Osteoblast (primary cell): ENCODE measurements at regions not wholly inside any gene's neighbourhood (a gene's known extent, or its start where the extent isn't known, plus 50 kb on each side); places are given as distances from the start of the nearest gene placed in this dataset.

Experiments used
- DNase-seq: peaks from one replicate; pipeline ENCODE4 v3.0.0; 2011; ENCODE audit warnings: low spot score, mixed read lengths; ENCODE audit not compliant: insufficient read length; ENCODE audit errors: missing footprints
- H2AFZ ChIP-seq: 2 replicates; pipeline ENCODE4 v1.6.0; 2011; ENCODE audit warnings: mild to moderate bottlenecking, low read length
- H3K27ac ChIP-seq: 2 replicates; pipeline ENCODE4 v1.5.1; 2011; ENCODE audit warnings: mild to moderate bottlenecking, low read depth, low read length, moderate library complexity
- H3K27me3 ChIP-seq: 2 replicates; pipeline ENCODE4 v1.6.0; 2012; ENCODE audit warnings: mild to moderate bottlenecking, control low read depth, inconsistent platforms, low read length, moderate library complexity; ENCODE audit not compliant: insufficient read depth
- H3K36me3 ChIP-seq: 2 replicates; pipeline ENCODE4 v1.5.1; 2011; ENCODE audit warnings: mild to moderate bottlenecking, low read length, control low read depth, moderate library complexity; ENCODE audit not compliant: insufficient read depth
- H3K4me1 ChIP-seq: 2 replicates; pipeline ENCODE4 v1.5.1; 2011; ENCODE audit warnings: mild to moderate bottlenecking, low read length, control low read depth, moderate library complexity; ENCODE audit not compliant: insufficient read depth
- H3K4me2 ChIP-seq: 2 replicates; pipeline ENCODE4 v1.6.0; 2011; ENCODE audit warnings: mild to moderate bottlenecking, low read length; ENCODE audit not compliant: insufficient read depth
- H3K4me3 ChIP-seq: fragments of 200-600 bp; sonication (generic); 3 replicates; pipeline ENCODE4 v1.5.1; 2012; ENCODE audit warnings: mild to moderate bottlenecking, low read length, inconsistent platforms; ENCODE audit not compliant: insufficient read depth
- H3K79me2 ChIP-seq: 2 replicates; pipeline ENCODE4 v1.6.0; 2012; ENCODE audit warnings: mild to moderate bottlenecking, low read length, control low read depth, inconsistent platforms; ENCODE audit not compliant: insufficient read depth
- H3K9me3 ChIP-seq: 2 replicates; pipeline ENCODE4 v1.5.1; 2011; ENCODE audit warnings: low read depth, low read length, control low read depth
- H4K20me1 ChIP-seq: 2 replicates; pipeline ENCODE4 v1.6.0; 2012; ENCODE audit warnings: mild to moderate bottlenecking, low read length, control low read depth; ENCODE audit not compliant: insufficient read depth
- TF ChIP-seq, protein P1 (sequence below): IDR thresholded peaks from 2 replicates; pipeline ENCODE4 v1.5.1; 2011; ENCODE audit warnings: mild to moderate bottlenecking, low read depth, low read length, moderate library complexity; ENCODE audit errors: extremely low read depth

DNA sequence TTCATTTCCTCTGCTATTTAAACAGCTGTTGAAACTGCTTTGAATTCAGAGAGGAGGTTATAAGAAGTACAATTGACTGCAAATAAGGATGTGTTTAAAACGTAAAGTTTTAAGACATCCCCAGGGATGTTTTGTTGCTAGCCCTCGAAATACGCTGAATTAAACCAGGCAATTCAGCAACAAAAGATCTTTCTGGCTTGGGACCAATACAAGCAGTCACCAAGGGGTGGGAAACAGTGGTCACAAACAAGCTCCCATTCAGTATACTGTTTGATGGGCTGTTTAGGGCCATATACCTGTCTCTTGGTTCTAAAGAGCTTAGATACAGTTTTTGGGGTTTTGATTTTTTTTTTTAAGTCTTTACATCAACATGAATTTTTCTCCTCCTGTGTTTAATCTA is 446.3 kb upstream of the POT1 start:
- H3K4me2 ChIP-seq, result no peak overlapping the region
- no peaks in the 10 kb centered on the region for H4K20me1 ChIP-seq
- H2AFZ ChIP-seq, result no peak overlapping the region
- no peak overlapping the region for H3K4me3 ChIP-seq
- H3K36me3 ChIP-seq, result no peaks in the 10 kb centered on the region
- TF ChIP-seq, protein P1, sequence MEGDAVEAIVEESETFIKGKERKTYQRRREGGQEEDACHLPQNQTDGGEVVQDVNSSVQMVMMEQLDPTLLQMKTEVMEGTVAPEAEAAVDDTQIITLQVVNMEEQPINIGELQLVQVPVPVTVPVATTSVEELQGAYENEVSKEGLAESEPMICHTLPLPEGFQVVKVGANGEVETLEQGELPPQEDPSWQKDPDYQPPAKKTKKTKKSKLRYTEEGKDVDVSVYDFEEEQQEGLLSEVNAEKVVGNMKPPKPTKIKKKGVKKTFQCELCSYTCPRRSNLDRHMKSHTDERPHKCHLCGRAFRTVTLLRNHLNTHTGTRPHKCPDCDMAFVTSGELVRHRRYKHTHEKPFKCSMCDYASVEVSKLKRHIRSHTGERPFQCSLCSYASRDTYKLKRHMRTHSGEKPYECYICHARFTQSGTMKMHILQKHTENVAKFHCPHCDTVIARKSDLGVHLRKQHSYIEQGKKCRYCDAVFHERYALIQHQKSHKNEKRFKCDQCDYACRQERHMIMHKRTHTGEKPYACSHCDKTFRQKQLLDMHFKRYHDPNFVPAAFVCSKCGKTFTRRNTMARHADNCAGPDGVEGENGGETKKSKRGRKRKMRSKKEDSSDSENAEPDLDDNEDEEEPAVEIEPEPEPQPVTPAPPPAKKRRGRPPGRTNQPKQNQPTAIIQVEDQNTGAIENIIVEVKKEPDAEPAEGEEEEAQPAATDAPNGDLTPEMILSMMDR, result no peak
- H3K9me3 ChIP-seq, result no peaks in the 10 kb centered on the region
- H3K27me3 ChIP-seq, result no peaks in the 10 kb centered on the region
- H3K79me2 ChIP-seq, result no peaks in the 10 kb centered on the region
- no peaks in the 10 kb centered on the region for H3K4me1 ChIP-seq
- no peak for DNase-seq
- H3K27ac ChIP-seq, result no peak overlapping the region

DNA sequence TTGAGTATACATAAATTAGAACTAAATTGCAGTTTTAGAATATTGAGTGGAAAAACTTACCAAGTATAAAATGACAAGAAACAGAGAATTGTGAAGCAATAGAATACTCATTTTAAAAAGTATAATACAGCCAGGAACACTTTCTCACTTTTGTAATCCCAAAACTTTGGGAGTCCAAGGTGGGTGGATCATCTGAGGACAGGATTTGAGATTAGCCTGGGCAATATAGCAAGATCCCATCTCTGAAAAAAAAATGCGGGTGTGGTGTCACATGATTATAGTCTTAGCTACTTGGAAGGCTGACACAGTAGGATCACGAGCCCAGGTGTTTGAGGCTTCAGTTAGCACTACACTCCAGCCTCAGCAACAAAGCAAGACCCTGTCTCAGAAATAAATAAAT is 440.9 kb upstream of the POT1 start:
- no peak overlapping the region for H3K4me3 ChIP-seq
- peaks cover 3% of the 10 kb centered on the region for H3K9me3 ChIP-seq
- no peaks in the 10 kb centered on the region for H3K27me3 ChIP-seq
- H3K4me2 ChIP-seq, result no peak overlapping the region
- H3K4me1 ChIP-seq, result no peaks in the 10 kb centered on the region
- H2AFZ ChIP-seq, result no peak overlapping the region
- no peak for DNase-seq
- no peaks in the 10 kb centered on the region for H3K79me2 ChIP-seq
- no peaks in the 10 kb centered on the region for H3K36me3 ChIP-seq
- TF ChIP-seq, protein P1, result no peak
- H3K27ac ChIP-seq, result no peak overlapping the region
- H4K20me1 ChIP-seq, result no peaks in the 10 kb centered on the region

DNA sequence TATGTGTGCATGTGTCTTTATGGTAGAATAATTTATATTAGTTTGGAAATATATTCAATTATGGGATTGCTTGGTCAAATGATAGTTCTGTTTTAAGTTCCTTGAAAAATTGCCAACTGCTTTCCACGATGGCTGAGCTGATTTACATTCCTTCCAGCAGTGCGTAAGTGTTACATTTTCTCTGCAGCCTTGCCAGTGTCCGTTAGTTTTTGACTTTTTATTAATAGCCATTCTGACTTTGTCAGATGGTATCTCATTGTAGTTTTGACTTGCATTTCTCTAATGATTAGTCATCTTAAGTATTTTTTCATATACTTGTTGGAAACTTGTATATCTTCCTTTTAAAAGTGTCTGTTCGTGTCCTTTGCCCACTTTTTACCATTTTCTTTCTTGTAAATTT is 434.2 kb upstream of the POT1 start:
- TF ChIP-seq, protein P1, result no peak
- H3K4me3 ChIP-seq, result no peak overlapping the region
- no peak for DNase-seq
- no peak overlapping the region for H3K27ac ChIP-seq
- H3K9me3 ChIP-seq, result peaks cover 3% of the 10 kb centered on the region
- H4K20me1 ChIP-seq, result no peaks in the 10 kb centered on the region
- no peaks in the 10 kb centered on the region for H3K27me3 ChIP-seq
- H3K4me2 ChIP-seq, result no peak overlapping the region
- no peaks in the 10 kb centered on the region for H3K4me1 ChIP-seq
- H3K36me3 ChIP-seq, result no peaks in the 10 kb centered on the region
- no peak overlapping the region for H2AFZ ChIP-seq
- no peaks in the 10 kb centered on the region for H3K79me2 ChIP-seq

DNA sequence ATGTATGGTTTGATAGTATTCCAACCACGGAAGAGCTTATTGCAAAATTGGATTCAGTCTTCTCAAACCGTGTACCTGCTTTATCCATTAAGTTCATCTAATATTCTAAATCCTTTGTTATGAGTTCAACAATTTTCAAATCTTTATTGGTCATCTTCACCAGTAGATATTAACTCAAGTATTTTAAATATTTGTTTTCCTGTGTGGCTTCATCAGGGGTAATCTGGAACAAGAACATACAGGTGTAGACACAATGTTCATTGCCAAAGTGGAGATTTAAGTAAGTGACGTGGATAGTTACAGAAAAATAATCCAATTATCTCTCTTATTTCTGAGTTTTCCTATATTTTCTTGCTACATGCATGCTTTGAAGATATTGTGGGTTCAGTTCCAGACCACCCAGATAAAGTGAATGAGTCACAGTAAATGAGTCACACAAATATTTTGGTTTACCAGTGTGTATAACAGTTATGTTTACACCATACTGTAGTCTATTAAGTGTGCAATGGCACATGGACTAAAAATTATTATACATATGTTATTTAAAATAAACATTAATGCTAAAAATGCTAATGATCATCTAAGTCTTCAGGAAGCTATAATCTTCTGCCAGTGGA is 429.0 kb upstream of the POT1 start:
- H4K20me1 ChIP-seq, result no peaks in the 10 kb centered on the region
- TF ChIP-seq, protein P1, result no peak
- no peaks in the 10 kb centered on the region for H3K9me3 ChIP-seq
- H3K79me2 ChIP-seq, result no peaks in the 10 kb centered on the region
- no peak overlapping the region for H2AFZ ChIP-seq
- H3K4me3 ChIP-seq, result no peak overlapping the region
- no peak overlapping the region for H3K4me2 ChIP-seq
- no peaks in the 10 kb centered on the region for H3K36me3 ChIP-seq
- H3K4me1 ChIP-seq, result no peaks in the 10 kb centered on the region
- no peak overlapping the region for H3K27ac ChIP-seq
- DNase-seq, result no peak
- H3K27me3 ChIP-seq, result no peaks in the 10 kb centered on the region
